ENCODE measurements at regions not wholly inside any gene's neighbourhood (a gene's known extent, or its start where the extent isn't known, plus 50 kb on each side); places are given as distances from the start of the nearest gene placed in this dataset.

DNA sequence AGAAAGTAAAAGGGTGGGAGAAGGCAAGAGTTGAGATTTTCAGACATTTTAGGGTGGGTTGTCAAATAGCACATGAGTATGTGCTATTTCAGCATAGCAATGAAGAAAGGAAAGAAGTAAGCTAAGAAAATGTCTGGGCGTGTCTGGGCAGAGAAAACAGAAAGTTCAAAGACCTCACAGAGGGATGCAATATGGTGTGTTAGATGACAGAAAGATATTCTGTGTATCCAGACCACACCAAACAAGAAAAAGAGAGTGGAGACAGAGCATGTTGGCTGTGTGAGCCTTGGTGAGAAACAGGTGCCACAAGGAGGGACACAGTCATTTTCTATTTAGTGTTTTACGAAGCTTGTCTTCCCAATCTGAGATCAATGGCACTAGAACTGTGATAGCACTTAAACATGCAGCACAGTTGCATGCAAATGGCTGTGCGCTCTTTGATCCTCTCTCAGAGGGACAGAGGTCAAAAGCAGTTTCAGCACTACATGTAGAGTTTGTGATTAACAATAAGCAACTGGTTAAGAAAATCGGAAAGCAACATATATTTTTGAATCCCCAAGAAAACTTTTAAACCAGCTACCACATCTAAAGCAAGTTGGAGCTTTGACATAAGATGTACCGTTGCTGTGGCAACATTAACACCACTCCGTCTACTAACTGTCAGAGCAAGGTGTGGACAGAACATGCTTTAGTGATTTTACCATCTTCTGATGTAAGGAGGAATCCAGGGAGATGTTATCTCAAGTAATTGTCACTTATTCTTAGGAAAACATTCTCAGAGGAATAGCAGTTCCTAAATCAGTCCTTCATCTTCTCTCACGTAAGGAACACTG, 515.5 kb upstream of the NOX3 start:
- no peak for DNase-seq

DNA sequence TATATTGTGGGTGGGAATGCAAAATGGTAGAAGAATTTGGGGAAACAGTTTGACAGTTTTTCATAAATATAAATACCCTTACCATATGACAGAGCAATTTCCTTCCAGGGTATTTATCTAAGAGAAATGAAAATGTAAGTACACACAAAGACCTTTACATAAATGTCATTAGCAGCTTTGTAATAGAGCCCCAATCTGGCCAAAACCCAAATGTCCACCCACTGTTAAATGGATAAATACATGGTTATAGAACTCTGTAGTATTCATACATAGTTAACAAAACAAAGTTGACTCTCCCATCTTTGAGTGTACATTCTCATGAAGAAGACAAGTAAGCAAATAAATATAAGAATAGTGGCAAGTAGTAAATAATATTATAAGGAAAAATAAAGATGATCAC, 514.8 kb upstream of the NOX3 start:
- DNase-seq: no peak

DNA sequence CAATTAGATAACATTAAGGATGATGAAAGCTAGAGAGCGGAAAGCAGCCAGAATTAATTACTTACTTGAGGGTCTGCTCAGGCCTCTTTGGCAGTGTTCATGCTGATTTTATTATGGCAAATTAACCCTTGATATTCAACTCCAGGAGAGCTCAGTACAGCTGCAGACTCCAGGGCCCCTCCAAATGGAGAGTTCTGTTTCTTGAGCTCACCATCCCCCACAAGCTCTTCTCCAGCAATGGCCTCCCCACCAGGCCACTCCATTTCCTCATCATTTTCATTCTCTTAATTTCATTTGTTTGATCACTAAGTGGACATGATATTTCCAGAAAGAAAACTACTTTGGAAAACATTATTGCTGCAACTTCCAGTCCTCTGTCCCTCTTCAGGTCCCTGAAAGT, 513.3 kb upstream of the NOX3 start:
- DNase-seq: no peak

DNA sequence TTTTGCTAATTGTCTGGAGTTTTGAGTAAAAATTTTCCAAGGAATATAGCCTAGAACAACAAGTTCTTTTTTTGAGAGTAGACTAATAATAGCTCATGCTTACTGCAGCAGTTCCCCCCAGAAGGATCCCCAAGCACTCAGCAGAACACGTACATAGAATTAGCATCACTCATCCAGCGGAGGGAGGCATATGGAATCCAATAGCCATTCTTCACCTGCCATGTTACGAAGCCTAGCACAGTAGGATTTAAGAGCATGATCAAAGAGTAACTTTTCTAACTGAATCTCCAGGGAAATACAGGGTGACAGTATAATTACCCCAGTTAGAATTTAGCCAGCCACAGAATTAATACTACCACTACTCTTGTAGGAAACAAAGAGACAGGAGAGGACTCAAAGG, 511.7 kb upstream of the NOX3 start:
- no peak for DNase-seq

DNA sequence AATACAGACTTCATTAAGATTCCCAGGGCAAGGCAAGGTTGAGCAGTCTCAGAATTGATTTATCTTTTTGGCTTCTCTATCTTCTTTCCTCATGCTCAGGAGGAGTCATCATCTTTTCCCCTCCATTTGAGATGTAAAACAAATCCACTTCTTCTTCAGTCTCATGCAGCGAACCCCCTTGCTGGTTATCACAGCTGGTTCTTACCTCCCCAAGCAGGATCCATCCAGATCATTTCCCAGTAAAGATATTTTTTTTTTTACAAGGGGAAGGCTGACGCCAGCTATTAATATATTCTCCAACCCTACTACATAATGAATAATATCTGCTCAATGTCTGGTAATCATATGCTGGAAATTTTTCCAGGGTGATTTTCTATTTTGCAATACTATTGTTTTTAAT, 508.9 kb upstream of the NOX3 start:
- DNase-seq: no peak

DNA sequence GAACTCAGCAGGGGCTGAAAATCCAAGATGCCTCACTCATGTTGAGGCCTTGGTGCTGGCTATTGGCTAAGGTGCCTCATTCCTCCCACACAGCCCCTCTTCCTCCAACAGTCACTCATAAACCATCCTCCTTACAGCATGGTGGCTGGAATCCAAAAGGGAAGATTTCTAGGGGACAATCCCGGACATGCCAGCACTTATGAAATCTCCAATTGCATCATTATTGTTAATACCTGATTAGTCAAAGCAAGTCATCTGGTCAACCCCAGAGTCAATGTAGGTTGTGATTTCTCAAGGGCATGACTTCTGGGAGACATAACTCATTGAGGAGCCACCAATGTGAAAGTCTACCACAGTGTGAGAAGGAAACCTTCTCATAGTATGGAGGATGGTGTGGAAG, 506.6 kb upstream of the NOX3 start:
- DNase-seq: no peak

DNA sequence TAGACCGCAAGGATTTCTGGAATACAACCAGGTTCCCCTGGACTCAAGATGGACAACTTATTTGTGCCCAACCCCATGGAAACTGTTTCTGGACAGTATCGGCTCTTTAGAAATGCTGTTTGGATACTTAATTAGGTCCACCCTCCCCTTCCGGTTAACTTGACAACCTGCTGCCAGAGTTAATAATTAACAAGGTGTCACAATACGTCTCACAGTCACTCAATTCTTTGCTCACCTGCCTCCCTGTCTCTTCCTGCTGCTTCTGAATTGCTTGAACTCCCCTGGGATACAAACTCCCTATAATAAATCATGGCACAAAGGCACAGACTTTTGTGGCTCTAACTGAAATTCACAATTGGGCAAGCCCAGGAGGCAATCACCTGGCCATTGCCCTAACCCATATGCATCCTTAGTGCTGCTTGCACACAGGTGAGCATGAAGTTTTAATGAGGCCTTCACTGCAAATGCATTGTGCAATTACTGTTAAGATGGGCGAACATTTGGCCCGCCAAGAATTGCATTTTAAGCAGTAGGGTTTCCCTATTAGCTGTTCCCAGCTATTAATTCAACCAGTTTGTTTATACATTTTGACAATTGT, 504.4 kb upstream of the NOX3 start:
- no peak for DNase-seq

DNA sequence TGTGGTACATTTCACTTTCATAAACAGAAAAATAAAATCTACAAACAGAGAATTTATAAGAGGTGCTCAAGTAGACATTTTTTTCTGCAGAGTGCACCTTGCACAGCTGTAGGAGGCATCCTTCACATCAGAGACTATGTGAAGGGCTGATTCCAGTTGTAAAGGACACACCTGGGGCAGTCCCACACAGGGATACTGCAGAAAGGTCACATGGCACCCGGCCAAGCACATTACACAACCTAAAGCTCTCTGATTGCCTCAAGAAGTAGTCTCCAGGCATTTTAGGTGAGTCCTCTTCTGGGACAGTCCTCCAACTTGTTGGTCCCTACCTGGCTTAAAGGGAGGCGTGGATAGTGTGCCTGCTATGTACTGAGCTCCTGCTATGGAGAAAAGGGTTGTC, 502.9 kb upstream of the NOX3 start:
- no peak for DNase-seq

DNA sequence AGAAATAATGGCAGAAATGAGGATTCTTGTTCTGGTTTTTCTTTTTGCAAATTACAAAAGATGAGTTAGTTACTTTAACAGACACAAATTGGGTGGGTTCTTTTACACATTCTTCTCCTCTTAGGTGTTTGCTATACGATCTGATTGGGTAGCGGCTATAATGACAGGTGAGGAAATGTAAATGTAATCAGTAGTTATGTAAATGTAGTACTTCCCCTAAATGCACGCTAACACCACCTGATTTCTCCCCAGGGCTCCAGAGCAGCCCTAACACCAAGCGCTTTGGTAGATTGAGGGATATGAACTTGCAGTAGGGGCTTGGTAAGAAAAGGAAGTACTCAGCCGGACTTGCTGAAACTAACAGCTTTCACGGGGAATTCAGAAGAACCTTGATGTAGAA, 499.4 kb upstream of the NOX3 start:
- DNase-seq: no peak

DNA sequence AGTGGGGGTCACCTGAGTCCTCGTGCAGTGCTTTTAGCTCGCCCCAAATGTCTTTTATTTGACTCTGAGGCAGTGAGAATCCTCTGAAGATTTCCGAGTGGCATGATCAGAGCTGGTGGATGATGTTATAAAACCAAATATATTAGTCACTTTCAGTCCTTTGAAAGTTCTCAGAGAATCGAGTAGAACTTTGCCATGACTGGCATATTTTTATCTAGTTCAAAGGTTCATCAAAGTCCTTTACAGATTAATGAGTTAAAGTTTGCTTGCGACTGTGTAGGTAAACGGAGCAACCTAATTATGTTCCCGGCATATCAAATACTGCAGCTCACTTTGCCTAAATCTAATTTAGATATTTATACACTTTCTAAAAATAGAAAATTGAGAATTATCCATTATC, 498.5 kb upstream of the NOX3 start:
- no peak for DNase-seq

DNA sequence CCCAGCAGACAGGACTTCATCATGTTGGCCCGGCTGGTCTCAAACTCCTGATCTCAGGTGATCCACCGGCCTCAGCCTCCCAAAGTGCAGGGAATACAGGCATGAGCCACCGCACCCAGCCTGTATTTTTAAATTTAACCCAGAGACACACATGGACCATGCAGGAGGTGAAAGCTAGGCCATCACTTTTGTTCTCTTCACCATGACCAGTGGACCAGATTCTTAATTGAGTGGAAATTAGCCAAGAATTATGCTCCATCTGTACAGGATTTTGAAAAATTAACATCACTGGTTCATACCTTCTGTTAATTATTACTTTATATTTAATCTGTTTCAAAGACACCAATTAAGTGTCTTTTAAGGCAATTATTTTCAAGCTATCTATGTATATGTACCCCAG, 493.6 kb upstream of the NOX3 start:
- no peak for DNase-seq

DNA sequence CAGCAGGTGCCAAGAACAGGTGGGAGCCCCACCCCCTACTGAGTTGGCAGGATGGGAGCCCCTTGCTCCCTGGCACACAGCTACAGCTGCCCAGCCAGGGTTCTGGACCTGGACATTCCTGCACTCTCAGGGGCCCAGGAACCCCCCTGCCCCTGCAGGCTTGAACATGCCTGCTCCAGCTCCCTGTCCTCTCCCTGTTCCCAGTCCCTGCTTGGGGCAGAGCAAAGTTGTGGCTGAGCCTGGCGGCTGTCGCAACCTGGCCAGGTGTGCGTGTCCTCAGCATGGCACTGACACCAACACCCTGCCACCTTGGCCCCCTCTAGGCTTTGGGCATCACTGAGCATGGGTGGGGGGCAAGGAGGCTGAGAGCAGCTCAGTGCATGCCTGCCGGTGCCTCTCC, 491.2 kb upstream of the NOX3 start:
- no peak for DNase-seq

DNA sequence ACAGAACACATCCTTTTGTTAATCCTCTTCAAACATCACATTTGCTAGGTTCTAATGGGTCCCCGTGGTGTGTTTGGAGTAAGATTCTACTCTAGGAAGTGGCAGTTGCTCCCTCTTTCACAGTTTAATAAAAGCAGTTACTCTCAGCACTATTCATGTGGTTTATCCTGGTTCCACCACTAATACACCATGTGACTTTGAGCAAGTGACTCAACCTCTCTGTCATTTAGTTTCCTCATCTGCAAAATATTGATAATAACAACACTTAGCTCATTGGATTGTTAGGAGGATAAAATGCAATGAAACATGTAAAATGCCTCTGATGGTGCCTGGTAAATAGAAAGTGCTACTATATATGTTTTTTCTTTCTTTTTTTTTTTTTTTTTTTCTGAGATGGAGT, 488.0 kb upstream of the NOX3 start:
- DNase-seq: no peak

DNA sequence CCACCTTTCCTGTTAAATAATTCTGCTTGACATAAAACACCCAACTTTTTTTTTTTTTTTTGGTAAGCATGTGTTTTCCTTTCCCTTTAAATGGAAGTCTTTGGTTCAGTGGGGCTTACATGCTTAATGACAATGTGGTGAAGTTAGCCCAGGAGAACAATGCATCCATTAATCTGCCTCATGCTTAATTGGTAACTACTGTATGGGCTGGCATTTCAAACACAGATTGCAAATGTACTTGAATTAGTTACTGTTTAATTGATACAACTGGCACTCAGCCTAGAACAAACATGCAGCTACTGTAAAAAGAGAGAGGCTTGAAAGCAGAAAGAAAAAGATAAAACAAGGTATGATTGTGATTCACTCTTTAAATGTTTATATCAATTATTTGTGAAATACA, 483.6 kb upstream of the NOX3 start:
- no peak for DNase-seq

DNA sequence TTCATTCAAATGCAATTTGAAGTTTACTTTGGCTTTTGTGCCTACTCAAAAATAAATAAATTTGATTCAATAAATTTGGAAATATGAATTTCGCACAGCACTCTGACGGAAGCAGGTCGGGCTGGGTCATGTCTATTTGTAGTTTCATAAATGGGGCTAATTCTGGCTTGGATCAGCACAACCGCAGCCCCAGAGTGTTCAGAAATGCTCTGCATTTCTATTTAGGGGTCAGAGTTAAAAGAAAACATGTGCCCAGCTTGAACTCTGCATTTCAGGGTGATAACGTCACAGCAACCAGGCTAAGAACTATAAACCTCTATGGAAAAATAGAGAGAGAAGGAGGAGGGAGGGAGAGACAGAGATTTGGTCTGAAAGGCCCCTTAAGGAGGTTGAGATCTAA, 480.9 kb upstream of the NOX3 start:
- no peak for DNase-seq

DNA sequence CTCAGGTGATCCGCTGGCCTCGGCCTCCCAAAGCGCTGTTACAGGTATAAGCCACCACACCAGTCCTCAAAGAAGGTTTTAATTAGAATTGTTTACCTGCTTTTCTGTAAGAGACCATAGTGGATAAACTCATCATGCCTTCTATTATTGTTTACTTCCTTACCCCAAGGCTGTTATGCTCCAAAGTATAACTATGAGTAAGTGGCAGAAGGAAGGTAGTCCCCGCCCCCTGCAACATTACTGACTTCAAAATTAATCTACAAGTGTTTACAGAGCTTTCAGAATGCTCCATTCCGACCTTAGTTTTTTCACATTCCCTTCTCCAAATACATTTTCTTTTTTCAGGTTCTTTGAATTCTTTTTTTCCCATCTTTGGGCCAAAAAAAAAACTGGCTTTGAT, 480.5 kb upstream of the NOX3 start:
- no peak for DNase-seq

DNA sequence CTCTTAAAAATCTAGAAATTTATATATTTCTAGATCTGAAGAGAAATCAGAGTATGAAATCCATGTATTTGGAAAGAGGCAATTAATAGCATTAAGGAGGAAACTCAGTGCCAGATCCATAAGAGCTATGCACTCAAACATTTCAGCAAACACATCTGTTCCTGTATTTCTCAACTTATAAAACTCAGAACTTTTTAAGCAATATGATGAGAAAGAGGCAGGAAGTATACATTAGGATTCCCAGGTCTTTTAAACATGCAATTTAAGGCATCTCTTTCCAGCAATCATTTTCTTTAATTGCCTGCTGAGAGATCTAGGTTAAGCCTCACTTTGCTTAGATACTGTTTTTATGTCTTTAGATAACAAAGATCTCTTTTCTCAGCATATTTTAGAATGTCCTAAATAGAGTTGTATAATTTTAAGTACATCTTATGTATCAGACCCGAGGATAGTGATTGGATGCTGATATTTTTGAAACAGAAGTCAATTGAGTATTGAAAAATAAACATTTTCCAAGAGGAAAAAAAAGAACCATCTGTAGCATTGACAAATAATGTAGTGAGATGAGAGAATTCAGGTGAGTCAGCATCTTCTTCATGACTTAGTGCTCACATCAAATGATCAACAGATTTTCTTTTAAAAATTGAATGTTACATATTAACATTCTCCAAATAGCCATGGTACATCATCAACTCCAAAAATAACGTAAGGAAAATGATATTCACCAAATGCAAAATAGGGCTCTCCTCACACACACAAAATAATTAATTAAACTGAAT, 461.4 kb upstream of the NOX3 start:
- DNase-seq: no peak

DNA sequence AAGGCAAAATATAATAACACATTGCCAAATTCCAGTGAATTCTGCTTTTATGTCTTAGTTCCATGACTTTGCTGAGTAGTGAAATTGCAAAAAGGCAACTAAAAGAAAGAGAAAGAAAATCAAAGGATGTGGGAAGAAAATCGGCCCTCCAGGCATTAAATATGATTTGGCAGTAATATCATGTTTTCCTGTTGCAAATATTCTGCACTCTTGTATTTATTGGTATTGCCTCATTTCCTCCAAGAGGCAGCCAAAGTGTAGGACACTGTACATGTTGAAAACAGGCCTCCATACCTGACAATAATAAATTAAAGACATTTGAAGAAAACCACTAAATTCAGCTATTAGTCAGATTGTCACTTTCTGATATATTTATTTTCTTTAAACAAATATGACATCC, 460.0 kb upstream of the NOX3 start:
- no peak for DNase-seq

DNA sequence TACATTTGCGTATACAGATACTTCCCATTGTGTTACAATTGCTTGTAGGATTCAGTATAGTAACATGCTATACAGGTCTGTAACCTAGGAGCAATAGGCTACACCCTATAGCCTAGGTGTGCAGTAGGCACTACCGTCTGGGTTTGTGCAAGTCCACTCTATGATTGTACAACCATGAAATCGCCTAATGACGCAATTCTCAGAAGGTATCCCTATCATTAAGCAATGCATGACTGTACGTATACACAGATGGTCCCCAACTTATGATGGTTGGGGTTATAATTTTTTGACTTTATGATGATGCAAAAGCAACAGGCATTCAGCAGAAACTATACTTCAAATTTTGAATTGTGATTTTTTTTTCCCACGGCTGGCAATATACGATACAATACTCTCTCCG, 458.2 kb upstream of the NOX3 start:
- no peak for DNase-seq

DNA sequence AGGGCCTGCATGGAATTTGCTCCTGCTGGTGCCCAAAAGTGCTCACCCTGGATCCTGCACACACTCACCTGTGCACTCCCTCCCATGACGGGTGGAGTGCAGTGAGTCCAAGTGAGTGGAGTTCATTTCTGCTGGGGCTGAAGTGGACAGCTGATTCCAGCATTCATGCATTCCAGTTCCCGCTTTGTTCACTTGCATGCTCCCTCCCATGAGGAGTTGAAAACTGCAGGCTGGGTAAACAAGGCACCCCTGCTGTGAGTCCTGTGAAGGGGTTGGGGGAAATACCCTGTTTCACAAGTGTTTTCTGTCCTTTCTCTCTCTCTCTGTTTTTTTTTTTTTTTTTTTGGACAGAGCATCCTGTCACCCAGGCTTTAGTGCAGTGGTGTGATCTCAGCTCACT, 454.1 kb upstream of the NOX3 start:
- no peak for DNase-seq

DNA sequence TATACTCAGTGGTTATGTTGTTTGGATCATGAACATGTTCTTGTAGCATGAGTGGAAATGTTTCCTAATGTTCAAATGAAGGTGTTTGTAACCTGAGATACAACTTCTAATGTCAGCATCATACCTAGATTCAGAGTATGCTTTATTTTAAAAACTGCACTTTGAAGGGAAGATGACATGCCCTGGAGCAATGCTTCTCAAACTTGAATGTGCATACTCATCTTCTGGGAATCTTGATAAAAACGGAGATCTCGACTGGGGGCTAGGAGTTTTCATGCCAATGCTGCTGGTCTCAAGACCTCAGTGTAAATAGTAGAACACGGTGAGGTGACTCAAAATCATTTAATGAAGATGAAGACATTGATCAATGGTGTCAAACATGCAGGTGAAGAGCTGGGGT, 440.0 kb upstream of the NOX3 start:
- DNase-seq: no peak

DNA sequence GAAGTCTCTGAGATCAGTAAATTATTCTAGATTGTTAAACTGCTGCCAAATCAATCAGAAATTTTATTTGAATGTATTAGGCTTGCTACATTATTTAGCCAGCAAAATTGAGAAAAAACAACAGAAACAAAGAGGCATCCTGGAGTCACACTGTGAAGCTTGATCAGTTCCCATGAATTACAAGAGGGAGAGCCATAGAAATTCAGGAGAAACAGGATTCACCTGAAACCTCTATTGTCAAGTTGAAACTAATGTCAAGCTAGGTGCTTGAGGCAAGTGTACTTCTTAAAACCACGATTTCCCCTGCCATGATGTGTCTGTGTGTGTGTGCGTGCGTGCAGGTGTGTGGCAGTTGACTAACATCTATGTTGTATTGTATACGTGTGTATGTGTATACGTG, 439.1 kb upstream of the NOX3 start:
- no peak for DNase-seq

DNA sequence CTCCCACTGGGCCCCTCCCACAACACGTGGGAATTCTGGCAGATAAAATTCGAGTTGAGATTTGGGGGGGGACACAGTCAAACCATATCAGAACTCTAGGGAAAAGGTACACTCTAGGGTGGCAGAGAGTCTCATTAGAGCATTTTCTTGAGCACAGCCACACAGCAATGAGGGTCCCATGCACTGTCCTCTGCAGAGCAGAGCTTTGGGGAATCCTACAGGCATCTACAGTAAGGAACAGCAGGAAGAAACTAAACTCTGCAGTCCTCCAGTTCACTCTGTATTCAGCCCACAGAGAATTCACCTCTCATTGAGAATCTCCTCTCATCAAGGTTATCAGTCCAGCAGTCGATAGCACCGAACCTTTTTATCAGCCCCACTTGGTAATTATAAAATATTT, 438.6 kb upstream of the NOX3 start:
- no peak for DNase-seq

DNA sequence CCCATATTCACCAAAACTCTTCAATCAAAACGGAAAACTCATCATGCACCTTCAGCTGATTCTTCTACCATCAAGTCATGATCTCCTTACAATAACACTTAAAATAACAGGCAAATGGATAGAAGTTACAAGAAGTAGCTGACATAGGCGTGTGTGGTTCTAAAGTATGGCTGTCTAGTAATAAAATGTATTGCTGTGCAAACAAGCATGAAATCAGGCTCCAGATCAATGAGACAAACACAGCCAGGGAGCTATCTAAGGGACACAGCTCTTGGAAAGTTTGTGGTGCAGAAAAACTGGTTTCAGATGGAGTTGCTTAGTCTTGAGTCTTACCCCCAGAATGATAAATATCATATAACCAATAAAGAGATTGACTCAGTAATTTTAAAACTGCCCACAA, 434.8 kb upstream of the NOX3 start:
- no peak for DNase-seq
